ENCODE measurements at regions not wholly inside any gene's neighbourhood (a gene's known extent, or its start where the extent isn't known, plus 50 kb on each side); places are given as distances from the start of the nearest gene placed in this dataset.

DNA sequence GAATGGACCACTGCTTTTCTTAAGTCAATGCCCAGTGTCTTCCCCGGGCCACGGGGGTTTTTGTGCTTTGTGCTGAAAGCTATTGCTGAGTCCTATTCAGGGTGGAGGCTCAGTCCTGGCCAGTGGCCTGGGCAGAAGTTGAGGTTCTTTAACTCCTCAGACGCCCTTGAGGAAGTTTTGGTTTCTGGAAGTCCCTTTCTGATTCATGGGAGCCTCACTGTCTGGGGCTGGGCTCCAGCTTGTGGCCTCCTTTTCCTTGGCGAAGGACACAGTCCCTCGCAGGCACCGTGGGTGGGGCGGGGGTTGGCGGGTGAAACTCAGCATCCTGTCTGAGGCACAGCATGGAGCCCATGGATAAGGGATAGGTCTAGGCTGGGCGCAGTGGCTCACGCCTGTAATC, 465.2 kb upstream of the HS6ST1 start:
- no peak for DNase-seq
- Histone ChIP-seq H3K9me2 (replicated peaks; ENCODE audit: insufficient read depth, low read length) (no peaks in the 10 kb centered on the region), H3K36me3 (ENCODE audit: insufficient read depth, low read length) (no peaks in the 10 kb centered on the region), H4K20me1 (ENCODE audit: insufficient read depth, low read depth, low read length) (no peaks in the 10 kb centered on the region), H3K79me2 (ENCODE audit: low read length) (no peaks in the 10 kb centered on the region), H2AFZ (ENCODE audit: low read length) (no peak overlapping the region), H3K27ac (ENCODE audit: low read length) (no peak overlapping the region), H3K9ac (ENCODE audit: low read length) (no peak overlapping the region), H3K4me3 (ENCODE audit: low read length) (no peak overlapping the region), H3K9me3 (ENCODE audit: low read length) (no peaks in the 10 kb centered on the region), H3K27me3 (ENCODE audit: low read length) (no peaks in the 10 kb centered on the region), H3K4me2 (ENCODE audit: low read depth, low read length, poor library complexity, severe bottlenecking) (no peak overlapping the region), H3K4me1 (ENCODE audit: low read length) (peaks cover 21% of the 10 kb centered on the region)

DNA sequence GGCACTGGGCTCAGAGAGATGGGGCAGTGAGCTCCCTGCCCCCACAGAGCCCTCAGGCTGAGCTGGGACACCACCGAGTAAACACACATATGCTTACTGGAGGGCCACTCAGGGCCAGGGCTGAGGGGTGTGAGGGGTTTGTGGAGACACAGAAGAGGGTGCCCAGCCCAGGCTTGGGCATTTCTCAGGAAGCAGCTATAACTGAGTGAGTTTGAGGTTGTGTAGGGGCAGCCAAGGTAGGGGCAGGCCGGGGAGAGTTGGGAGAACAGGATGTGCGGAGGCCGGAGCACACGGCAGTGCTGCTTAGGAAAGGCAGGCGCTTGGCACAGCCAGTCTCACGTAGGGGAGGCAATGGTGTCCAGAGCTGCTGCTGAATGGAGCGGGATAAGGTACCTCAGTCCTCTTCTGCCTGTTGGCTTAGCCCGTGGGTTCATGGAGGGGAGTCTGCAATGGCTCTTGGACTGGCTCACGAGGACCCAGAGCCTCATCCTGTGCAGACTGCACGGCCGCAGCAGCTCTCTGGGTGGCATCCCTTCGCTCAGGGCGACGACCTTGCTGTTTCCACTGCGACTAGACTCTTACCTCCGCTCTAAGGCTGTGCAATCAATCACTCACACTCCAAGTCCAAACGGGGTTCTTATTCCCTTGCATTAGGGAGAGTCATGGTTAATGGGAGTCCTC, 466.1 kb upstream of the HS6ST1 start:
- Histone ChIP-seq H3K79me2 (ENCODE audit: low read length) (no peaks in the 10 kb centered on the region), H2AFZ (ENCODE audit: low read length) (no peak overlapping the region), H3K9me3 (ENCODE audit: low read length) (no peaks in the 10 kb centered on the region), H4K20me1 (ENCODE audit: insufficient read depth, low read depth, low read length) (no peaks in the 10 kb centered on the region), H3K9me2 (replicated peaks; ENCODE audit: insufficient read depth, low read length) (no peaks in the 10 kb centered on the region), H3K4me3 (ENCODE audit: low read length) (no peak overlapping the region), H3K27me3 (ENCODE audit: low read length) (no peaks in the 10 kb centered on the region), H3K27ac (ENCODE audit: low read length) (no peak overlapping the region), H3K4me1 (ENCODE audit: low read length) (peaks cover 27% of the 10 kb centered on the region), H3K9ac (ENCODE audit: low read length) (no peak overlapping the region), H3K36me3 (ENCODE audit: insufficient read depth, low read length) (no peaks in the 10 kb centered on the region), H3K4me2 (ENCODE audit: low read depth, low read length, poor library complexity, severe bottlenecking) (no peak overlapping the region)
- DNase-seq = no peak

DNA sequence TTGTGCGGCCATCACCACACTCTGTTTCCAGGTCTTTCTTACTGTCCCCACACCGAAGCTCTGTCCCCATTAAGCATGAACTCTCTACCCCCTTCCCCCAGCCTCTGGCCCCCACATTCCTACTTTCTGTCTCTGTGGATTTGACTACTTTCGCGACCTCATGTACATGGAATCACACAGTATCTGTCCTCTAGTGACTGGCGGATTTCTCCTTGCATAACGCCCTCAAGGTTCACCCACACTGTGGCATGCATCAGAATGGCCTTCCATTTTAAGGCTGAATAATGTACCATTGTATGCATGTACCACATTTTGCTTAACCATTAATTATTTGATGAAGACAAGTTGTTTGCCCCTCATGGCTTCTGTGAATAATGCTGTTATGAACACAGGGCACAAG, 467.6 kb upstream of the HS6ST1 start:
- Histone ChIP-seq H3K27ac (ENCODE audit: low read length) (no peak overlapping the region), H3K9me3 (ENCODE audit: low read length) (no peaks in the 10 kb centered on the region), H3K9ac (ENCODE audit: low read length) (0 out of 2 replicates have a peak overlapping the region, but pooled peaks have one; percentile 14), H4K20me1 (ENCODE audit: insufficient read depth, low read depth, low read length) (no peaks in the 10 kb centered on the region), H3K4me1 (ENCODE audit: low read length) (peaks cover 33% of the 10 kb centered on the region), H3K4me3 (ENCODE audit: low read length) (no peak overlapping the region), H3K79me2 (ENCODE audit: low read length) (no peaks in the 10 kb centered on the region), H3K27me3 (ENCODE audit: low read length) (no peaks in the 10 kb centered on the region), H2AFZ (ENCODE audit: low read length) (no peak overlapping the region), H3K36me3 (ENCODE audit: insufficient read depth, low read length) (no peaks in the 10 kb centered on the region), H3K4me2 (ENCODE audit: low read depth, low read length, poor library complexity, severe bottlenecking) (no peak overlapping the region), H3K9me2 (replicated peaks; ENCODE audit: insufficient read depth, low read length) (no peaks in the 10 kb centered on the region)
- no peak for DNase-seq

DNA sequence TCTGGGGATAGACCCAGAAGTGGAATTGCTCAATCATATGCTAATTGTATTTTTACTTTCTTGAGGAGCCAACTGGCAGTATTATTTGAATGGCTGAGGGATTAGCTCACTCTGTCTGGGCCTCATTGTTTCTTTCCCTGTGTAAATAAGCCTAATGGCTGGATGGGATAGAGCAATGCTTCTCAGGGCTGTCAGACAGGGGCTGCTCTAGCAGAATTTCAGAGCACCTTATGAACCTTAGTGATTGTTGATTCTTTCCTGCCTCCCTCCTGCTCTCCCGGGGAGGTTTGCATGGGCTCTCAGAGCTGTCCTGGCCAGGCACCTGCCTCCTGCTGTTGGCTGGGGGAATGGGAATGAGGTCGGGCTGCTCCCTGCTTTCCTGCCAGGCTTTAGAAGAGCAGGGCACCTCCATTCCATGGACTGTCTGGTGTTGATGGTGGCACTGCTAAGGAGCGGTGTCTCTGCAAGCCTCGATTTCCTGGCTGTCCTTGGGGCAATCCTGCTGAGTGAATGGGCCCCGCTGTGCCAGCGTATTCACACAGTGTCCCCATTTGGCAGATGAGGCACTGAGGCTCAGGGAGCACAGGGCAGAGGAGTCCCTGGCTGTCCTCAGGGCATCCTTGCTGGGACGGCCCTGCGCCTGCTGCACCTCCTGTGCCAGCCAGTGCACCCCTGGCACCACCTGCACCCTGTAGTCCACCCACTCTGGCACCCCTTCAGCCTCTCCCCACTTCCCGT, 468.2 kb upstream of the HS6ST1 start:
- Histone ChIP-seq H2AFZ (ENCODE audit: low read length) (peak overlapping the region; percentile 54; the same call in 1 of the 2 replicates), H3K36me3 (ENCODE audit: insufficient read depth, low read length) (no peaks in the 10 kb centered on the region), H3K79me2 (ENCODE audit: low read length) (no peaks in the 10 kb centered on the region), H3K27ac (ENCODE audit: low read length) (no peak overlapping the region), H4K20me1 (ENCODE audit: insufficient read depth, low read depth, low read length) (no peaks in the 10 kb centered on the region), H3K4me1 (ENCODE audit: low read length) (peaks cover 39% of the 10 kb centered on the region), H3K9me3 (ENCODE audit: low read length) (no peaks in the 10 kb centered on the region), H3K9me2 (replicated peaks; ENCODE audit: insufficient read depth, low read length) (no peaks in the 10 kb centered on the region), H3K9ac (ENCODE audit: low read length) (0 out of 2 replicates have a peak overlapping the region, but pooled peaks have one; percentile 14), H3K4me3 (ENCODE audit: low read length) (no peak overlapping the region), H3K4me2 (ENCODE audit: low read depth, low read length, poor library complexity, severe bottlenecking) (no peak overlapping the region), H3K27me3 (ENCODE audit: low read length) (no peaks in the 10 kb centered on the region)
- no peak for DNase-seq

- H4K20me1 ChIP-seq (ENCODE audit: insufficient read depth, low read depth, low read length) = no peaks in the 10 kb centered on the region
- H2AFZ ChIP-seq (ENCODE audit: low read length) = no peak overlapping the region
- H3K27me3 ChIP-seq (ENCODE audit: low read length) = no peaks in the 10 kb centered on the region
- no peaks in the 10 kb centered on the region for H3K9me3 ChIP-seq (ENCODE audit: low read length)
- H3K4me2 ChIP-seq (ENCODE audit: low read depth, low read length, poor library complexity, severe bottlenecking) = no peak overlapping the region
- H3K9ac ChIP-seq (ENCODE audit: low read length) = no peak overlapping the region
- no peak overlapping the region for H3K4me3 ChIP-seq (ENCODE audit: low read length)
- no peaks in the 10 kb centered on the region for H3K36me3 ChIP-seq (ENCODE audit: insufficient read depth, low read length)
- no peaks in the 10 kb centered on the region for H3K79me2 ChIP-seq (ENCODE audit: low read length)
- peaks cover 43% of the 10 kb centered on the region for H3K4me1 ChIP-seq (ENCODE audit: low read length)
- DNase-seq = no peak
- no peak overlapping the region for H3K27ac ChIP-seq (ENCODE audit: low read length)
- H3K9me2 ChIP-seq (replicated peaks; ENCODE audit: insufficient read depth, low read length) = no peaks in the 10 kb centered on the region
Measured at GRCh38 chr2:128787616-128788015, 468.9 kb upstream of the HS6ST1 start.

GRCh38 chr2:128788636-128789220, 470.1 kb upstream of the HS6ST1 start:
- H3K4me2 ChIP-seq (ENCODE audit: low read depth, low read length, poor library complexity, severe bottlenecking) = no peak overlapping the region
- no peaks in the 10 kb centered on the region for H3K27me3 ChIP-seq (ENCODE audit: low read length)
- H3K9me2 ChIP-seq (replicated peaks; ENCODE audit: insufficient read depth, low read length) = no peaks in the 10 kb centered on the region
- no peak overlapping the region for H3K27ac ChIP-seq (ENCODE audit: low read length)
- peaks cover 43% of the 10 kb centered on the region for H3K4me1 ChIP-seq (ENCODE audit: low read length)
- H4K20me1 ChIP-seq (ENCODE audit: insufficient read depth, low read depth, low read length) = no peaks in the 10 kb centered on the region
- no peaks in the 10 kb centered on the region for H3K79me2 ChIP-seq (ENCODE audit: low read length)
- no peak overlapping the region for H3K9ac ChIP-seq (ENCODE audit: low read length)
- no peaks in the 10 kb centered on the region for H3K9me3 ChIP-seq (ENCODE audit: low read length)
- no peak for DNase-seq
- H3K36me3 ChIP-seq (ENCODE audit: insufficient read depth, low read length) = no peaks in the 10 kb centered on the region
- H2AFZ ChIP-seq (ENCODE audit: low read length) = no peak overlapping the region
- H3K4me3 ChIP-seq (ENCODE audit: low read length) = no peak overlapping the region

GRCh38 chr2:128789221-128789620, 470.6 kb upstream of the HS6ST1 start:
- H3K36me3 ChIP-seq (ENCODE audit: insufficient read depth, low read length) = no peaks in the 10 kb centered on the region
- no peaks in the 10 kb centered on the region for H3K9me3 ChIP-seq (ENCODE audit: low read length)
- no peak overlapping the region for H3K4me2 ChIP-seq (ENCODE audit: low read depth, low read length, poor library complexity, severe bottlenecking)
- no peak overlapping the region for H3K9ac ChIP-seq (ENCODE audit: low read length)
- no peaks in the 10 kb centered on the region for H3K9me2 ChIP-seq (replicated peaks; ENCODE audit: insufficient read depth, low read length)
- H3K79me2 ChIP-seq (ENCODE audit: low read length) = no peaks in the 10 kb centered on the region
- H3K4me3 ChIP-seq (ENCODE audit: low read length) = no peak overlapping the region
- peaks cover 43% of the 10 kb centered on the region for H3K4me1 ChIP-seq (ENCODE audit: low read length)
- no peak for DNase-seq
- H3K27ac ChIP-seq (ENCODE audit: low read length) = no peak overlapping the region
- H2AFZ ChIP-seq (ENCODE audit: low read length) = no peak overlapping the region
- no peaks in the 10 kb centered on the region for H3K27me3 ChIP-seq (ENCODE audit: low read length)
- no peaks in the 10 kb centered on the region for H4K20me1 ChIP-seq (ENCODE audit: insufficient read depth, low read depth, low read length)

DNA sequence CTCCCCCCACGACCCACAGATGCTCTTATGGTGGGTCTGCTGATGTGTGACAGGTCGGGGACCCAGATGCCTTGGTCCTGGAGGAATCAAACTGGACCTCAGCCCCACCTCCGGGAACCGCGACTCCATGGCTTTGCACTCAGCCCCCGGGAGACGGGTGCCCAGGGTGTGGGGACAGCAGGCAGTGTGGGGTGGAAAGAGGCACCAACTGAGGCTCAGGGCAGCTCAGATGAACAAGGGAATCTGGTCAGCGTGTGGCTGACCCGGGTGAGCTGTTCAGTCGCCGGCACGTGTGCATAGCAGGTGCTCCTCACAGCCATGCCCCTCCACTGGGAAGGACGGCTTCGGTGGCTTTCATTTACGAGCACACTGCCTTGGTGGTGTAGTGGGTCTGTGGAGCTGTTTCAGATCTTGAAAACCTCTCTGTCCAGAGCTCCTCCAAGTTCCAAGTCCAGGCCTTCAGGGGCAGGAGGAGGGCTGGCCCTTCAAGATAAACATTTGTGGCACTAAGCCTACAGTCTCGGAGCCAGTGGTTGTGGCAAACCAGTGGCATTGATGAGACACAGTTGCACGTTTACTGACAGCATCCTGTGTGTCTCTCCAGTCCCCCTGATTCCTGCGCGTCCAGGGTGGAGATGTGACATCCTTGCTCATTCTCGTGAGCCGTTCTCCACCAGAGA, 471.2 kb upstream of the HS6ST1 start:
- Histone ChIP-seq H4K20me1 (ENCODE audit: insufficient read depth, low read depth, low read length) (no peaks in the 10 kb centered on the region), H3K9me3 (ENCODE audit: low read length) (no peaks in the 10 kb centered on the region), H2AFZ (ENCODE audit: low read length) (no peak overlapping the region), H3K36me3 (ENCODE audit: insufficient read depth, low read length) (no peaks in the 10 kb centered on the region), H3K9me2 (replicated peaks; ENCODE audit: insufficient read depth, low read length) (no peaks in the 10 kb centered on the region), H3K4me3 (ENCODE audit: low read length) (no peak overlapping the region), H3K4me2 (ENCODE audit: low read depth, low read length, poor library complexity, severe bottlenecking) (peak overlapping the region; percentile 55), H3K9ac (ENCODE audit: low read length) (peak overlapping the region; percentile 42; the same call in 1 of the 2 replicates), H3K27me3 (ENCODE audit: low read length) (no peaks in the 10 kb centered on the region), H3K27ac (ENCODE audit: low read length) (peak overlapping the region; percentile 72), H3K4me1 (ENCODE audit: low read length) (peaks cover 43% of the 10 kb centered on the region), H3K79me2 (ENCODE audit: low read length) (no peaks in the 10 kb centered on the region)
- DNase-seq = no peak
